Glomerular visceral epithelial cell (primary cell): ENCODE measurements at regions not wholly inside any gene's neighbourhood (a gene's known extent, or its start where the extent isn't known, plus 50 kb on each side); places are given as distances from the start of the nearest gene placed in this dataset.
"Not testable (repeated sequence)": the region's sequence is repeated elsewhere in the genome, so short reads cannot be mapped to it uniquely, and the experiment has no call there.

Source experiments
- DNase-seq: peaks from one replicate; pipeline ENCODE4 v3.0.0-alpha.2; 2016; ENCODE audit errors: extremely low spot score

DNA sequence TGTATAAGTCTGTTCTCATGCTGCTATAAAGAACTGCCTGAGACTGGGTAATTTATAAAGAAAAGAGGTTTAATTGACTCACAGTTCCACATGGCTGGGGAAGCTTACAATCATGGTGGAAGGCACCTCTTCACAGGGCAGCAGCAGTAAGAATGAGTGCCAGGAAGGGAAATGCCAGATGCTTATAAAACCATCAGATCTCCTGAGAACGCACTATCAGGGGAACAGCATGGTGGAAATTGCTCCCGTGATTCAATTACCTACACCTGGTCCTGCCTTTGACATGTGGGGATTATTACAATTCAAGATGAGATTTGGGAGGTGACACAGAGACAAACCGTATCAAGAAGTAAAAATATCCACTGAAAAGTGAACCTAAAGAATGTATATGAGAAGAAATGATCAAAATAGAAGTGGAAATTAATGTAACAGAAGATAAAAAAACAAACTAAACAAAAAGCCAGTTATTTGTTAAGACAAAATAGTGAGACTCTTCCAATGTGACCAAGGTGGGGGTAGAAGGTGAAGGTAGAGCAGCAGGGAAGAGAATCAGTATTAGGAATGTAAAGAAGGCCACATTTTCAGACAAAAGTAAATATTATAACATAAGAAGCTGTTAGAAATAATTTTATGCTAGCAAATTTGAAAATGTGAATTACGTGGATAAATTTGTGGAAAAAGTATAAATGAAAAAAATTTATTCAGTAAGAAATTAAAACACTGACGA is 372.9 kb downstream of the NKX6-1 start:
- DNase-seq = no peak

GRCh38 chr4:84110040-84110439 is 389.1 kb downstream of the NKX6-1 start:
- DNase-seq = no peak

- DNase-seq = not testable (repeated sequence)
These were observed 397.2 kb downstream of the NKX6-1 start for GRCh38 chr4:84101653-84102625.

- DNase-seq = no peak
These were observed 399.0 kb downstream of the NKX6-1 start for GRCh38 chr4:84100071-84100470.

DNA sequence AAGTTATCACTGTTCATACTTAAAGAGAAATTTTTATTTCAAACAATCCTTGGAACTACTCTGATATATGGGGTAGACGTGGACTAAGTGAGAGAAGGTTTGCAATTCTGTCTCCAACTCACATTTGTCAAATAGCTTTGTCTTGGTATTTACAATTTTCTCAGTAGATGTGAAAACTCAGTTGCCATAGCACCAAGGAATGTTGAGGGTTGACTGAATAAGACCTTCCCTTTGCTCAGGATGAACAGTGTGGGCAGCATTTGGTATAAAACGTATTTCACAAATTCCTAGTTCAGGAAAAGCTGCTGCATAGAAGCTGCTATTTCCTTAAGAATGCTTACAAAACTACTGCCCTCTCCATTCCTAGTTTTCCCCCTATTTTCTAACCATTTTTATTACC is 399.5 kb downstream of the NKX6-1 start:
- no peak for DNase-seq

GRCh38 chr4:84091266-84091665 is 407.8 kb downstream of the NKX6-1 start:
- no peak for DNase-seq

DNA sequence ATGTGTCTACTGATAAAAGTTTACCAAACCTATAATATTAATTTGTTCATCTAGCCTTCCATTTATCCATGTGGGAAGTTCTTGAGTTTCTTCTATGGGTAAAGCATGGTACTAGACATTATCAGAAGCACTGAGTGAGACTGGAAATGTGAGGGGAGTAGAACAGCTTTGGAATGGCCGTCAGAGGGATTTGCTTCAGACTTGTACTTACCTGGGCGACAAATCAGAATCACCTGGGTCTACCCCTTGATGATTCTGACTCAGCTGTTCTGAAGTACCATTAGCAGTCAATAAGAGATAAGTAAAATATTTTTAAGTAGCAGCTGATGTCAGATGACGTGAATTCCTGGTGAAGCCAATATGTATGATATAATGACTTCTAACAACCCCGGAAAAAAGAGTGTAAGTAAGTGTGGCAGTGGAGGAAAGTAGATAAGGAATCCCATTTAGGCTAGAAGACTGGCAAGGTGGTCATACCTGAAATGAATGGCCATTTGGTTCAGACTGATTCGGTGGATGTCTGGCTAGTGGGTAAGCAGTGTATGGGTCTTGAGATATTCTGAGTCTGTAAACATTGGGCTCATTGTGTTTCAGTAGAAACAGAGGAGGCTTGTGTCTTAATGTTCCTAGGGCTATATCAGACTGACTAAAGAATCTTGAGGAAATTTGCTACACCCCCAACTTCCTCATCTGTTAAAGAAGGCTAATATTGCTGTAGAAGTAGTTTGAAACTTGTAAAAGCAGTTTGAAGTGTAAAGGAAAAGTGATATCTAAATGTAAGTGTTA is 409.2 kb downstream of the NKX6-1 start:
- no peak for DNase-seq

DNA sequence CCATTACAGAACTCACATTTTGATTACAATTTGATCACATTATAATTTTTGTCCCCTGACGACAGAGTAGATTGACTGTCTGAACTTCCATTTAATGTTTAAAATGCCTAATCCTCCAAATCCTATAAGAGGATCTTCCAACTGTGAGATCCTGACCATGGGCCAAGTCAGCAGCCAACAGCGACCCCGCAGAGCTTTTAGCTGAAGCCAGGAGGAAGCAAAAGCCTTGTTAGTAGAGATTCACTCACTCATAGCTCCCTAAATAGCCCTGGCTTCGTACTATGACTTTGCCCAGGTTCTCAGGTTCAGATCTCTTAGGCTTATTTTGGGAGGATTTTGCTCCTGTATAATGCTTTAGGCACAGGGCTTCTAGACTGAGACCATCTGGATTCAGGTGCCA is 413.1 kb downstream of the NKX6-1 start:
- DNase-seq = no peak

- DNase-seq = no peak
These were observed 428.8 kb downstream of the NKX6-1 start for GRCh38 chr4:84070289-84070688.

DNA sequence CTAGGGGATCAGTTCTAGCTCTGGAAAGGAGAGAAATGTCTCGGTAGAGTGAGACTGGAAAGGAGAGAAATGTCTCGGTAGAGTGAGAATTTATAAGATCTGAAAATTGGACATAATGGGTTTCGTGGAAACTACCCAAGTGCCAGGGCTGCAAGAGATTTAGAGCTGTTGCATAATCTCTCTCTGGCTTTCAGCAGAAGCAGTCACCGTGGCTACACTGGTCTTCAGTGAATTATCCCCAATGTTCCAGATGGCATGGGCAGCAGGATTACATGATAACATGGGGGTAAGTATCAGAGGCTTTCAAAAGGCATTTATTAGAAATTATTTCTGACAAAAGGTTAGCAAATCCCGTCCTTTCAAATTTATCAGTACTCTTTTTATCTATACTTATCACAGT is 435.5 kb downstream of the NKX6-1 start:
- DNase-seq = no peak

DNA sequence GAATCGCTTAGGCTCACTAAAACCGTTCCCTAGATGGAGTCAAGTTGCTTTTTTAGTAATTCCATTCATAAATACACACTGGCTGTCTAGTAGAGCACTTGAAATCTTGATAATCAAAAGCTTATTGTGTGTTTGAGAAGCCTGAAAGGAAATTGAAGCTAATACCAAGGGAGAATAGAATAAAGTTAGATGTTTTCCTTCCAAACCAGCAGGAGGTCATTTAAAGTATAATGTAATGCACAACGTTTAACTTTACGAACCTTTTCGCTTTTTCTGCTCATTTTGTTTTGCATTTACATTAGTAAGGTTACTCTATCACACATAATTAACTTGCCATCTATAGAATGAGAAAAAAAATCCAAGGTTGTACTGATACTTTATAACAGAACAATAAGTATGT is 440.9 kb downstream of the NKX6-1 start:
- no peak for DNase-seq

DNA sequence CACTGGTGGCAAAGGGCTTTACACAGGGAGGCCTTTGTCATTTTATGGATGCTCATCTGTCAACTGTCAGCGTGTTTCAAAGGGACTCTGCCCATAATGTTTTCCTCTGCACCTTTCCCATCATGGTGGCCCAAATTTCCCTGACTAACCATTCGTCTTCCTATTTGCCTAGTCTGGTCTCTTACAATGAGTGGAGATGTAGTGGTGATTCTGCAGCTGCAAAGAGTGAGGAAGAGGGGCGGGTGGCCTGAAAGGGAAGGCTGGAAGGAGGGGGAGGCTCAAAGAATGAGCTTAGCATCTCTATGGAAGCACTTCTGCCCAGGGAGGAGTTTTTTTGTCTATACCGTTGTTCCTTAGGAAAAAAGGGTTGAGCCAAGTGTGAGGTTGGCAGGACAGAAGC is 447.5 kb downstream of the NKX6-1 start:
- DNase-seq = no peak

- DNase-seq = no peak
These were observed 448.0 kb downstream of the NKX6-1 start for GRCh38 chr4:84051089-84051488.

DNA sequence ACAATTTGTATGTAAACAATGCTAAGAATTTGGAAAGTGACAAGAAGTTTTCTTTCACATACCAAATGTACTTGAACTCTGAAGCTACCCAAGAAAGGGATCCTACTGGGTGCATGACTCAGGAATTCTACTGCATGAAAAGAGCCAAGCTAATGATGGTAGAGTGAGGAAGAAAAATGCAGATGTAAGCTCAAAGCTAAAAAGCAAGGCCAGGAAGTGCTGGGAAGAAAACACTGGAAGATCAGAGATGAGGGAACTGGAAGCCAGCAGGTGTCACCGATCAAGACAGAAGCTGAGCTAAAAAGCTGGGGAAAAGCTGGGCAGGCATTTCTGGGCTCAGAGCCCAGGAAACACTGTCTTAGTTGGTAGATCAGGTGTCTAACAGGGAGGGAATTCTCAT is 449.1 kb downstream of the NKX6-1 start:
- DNase-seq = no peak

DNA sequence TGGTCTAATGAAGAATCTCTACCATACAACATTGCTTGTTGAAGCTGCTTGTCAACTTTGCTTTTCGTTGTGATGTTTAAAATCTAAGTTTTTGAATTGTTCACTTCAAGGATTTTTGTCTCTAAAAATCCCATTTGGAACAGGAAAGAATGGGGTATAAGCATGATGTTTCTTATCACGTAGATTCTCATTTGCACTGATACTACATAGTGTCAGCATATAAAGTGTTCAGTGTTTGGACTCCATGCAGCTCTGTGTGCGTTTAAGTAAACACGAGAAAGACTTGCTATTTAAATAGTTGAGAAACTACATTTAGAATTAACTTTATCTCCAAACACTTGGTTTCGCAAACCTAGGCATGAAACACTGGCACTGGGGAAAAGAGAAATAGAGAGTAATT is 452.5 kb downstream of the NKX6-1 start:
- DNase-seq = no peak

DNA sequence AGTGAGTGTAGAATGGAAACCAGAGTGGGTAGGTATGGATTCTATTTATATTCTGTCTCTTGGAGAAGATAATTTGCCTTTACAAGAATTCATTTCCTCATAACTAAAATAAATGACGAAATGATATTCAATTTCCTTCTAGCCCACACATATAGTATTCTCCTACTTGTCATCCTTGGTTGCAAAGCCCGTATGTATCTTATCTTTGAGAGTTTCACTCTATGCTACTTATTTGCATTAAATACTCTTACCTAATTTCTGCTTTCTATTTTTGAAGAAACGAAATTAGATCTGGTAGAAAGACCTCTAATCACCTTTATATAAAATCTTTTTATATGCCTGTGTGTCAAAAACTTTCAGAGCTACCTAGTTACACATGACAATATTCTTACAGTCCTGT is 457.7 kb downstream of the NKX6-1 start:
- no peak for DNase-seq

DNA sequence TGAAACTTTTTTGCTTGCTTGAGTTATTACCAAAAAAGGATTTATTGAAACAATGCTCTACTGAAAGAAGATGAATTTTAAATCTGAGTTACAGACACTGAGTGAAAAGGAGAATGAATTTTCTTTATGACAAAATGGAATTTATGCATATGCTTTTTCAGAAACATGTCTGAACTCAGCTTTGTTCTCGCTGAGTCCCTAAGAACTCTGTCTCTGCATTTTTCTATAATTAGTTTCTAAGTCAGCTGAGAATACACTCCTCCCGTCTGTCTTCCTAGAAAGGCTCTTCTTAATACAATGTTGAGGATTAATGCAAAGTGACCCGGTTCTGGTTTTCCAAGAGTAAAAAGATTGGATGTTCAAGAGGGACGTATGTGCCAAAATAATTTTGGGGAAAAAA is 463.5 kb downstream of the NKX6-1 start:
- no peak for DNase-seq

- no peak for DNase-seq
These were observed 466.7 kb downstream of the NKX6-1 start for GRCh38 chr4:84032372-84032771.

- DNase-seq = no peak
These were observed 467.7 kb downstream of the NKX6-1 start for GRCh38 chr4:84031401-84031800.

GRCh38 chr4:84028340-84028739 is 470.8 kb downstream of the NKX6-1 start:
- DNase-seq = no peak

- DNase-seq = no peak
These were observed 474.7 kb downstream of the NKX6-1 start for GRCh38 chr4:84024405-84024804.

GRCh38 chr4:84022564-84022963 is 476.5 kb downstream of the NKX6-1 start:
- no peak for DNase-seq
